HepG2 (cell line): ENCODE measurements at regions not wholly inside any gene's neighbourhood (a gene's known extent, or its start where the extent isn't known, plus 50 kb on each side); places are given as distances from the start of the nearest gene placed in this dataset.
A peak's percentile ranks its signal among the peaks of the same experiment; 100 is the strongest.
"Not testable (repeated sequence)": the region's sequence is repeated elsewhere in the genome, so short reads cannot be mapped to it uniquely, and the experiment has no call there.

Source experiments
- ATAC-seq: fragments of 200-7000 bp; cut with Tn5 transposase; 3 replicates; pipeline ENCODE4 v1.9.1; 2020; ENCODE audit warnings: mild to moderate bottlenecking, moderate library complexity
- BruUV-seq: library from RNA; stranded (reverse); fragments of 400-500 nt; replicated peaks from 2 replicates; lab custom pipeline; 2021; lab: Mats Ljungman, UMichigan
- CTCF ChIA-PET: fragments of 300-600 bp; formaldehyde crosslinking; extraction: SDS; loops from one replicate; lab custom pipeline; 2021; ENCODE audit warnings: low total read pairs, inconsistent platforms, low intra/inter-chr PET ratio; lab: Yijun Ruan, JAX
- POLR2A ChIA-PET: fragments of 350-600 bp; sonication (Branson Sonifier 250); formaldehyde crosslinking; loops from one replicate; lab custom pipeline; 2020; ENCODE audit warnings: antibody characterized with exemption, inconsistent platforms; lab: Yijun Ruan, JAX
- DNase-seq: peaks from one replicate; pipeline ENCODE4 v3.0.0-alpha.2; 2015; ENCODE audit warnings: low spot score
- FAIRE-seq: peaks from 3 replicates; lab custom pipeline; 2011; peaks lifted over from hg19 to GRCh38; lab: Jason Lieb, UNC
- H2AFZ ChIP-seq: one replicate; pipeline ENCODE4 v1.6.1; 2011; ENCODE audit warnings: low read length, inconsistent platforms
- H3K27ac ChIP-seq: fragments of 300-600 bp; 3 replicates; pipeline ENCODE4 v1.8.0; 2011; ENCODE audit warnings: mixed run types, mild to moderate bottlenecking, mixed read lengths, low read length, inconsistent platforms; ENCODE audit not compliant: insufficient read depth; ENCODE audit errors: extremely low read length
- H3K27me3 ChIP-seq, 2 experiments: fragments of 200-600 bp in 1 of 2; 2 replicates in 1 of 2; 3 replicates in 1 of 2; pipeline versions ENCODE4 v1.6.0 to v1.8.0; 2011; ENCODE audit warnings: low read length in 2 of 2, mild to moderate bottlenecking in 2 of 2, moderate library complexity in 2 of 2, inconsistent platforms in 1 of 2; ENCODE audit not compliant: insufficient read depth in 2 of 2, control insufficient read depth in 1 of 2
- H3K36me3 ChIP-seq, 2 experiments: fragments of 200-600 bp in 1 of 2; replicated peaks in 1 of 2; 2 replicates in 1 of 2; 3 replicates in 1 of 2; pipeline versions ENCODE4 v1.5.1 to v1.8.0; 2011; ENCODE audit warnings: low read length in 2 of 2, inconsistent platforms in 1 of 2; ENCODE audit not compliant: insufficient read depth in 2 of 2, control insufficient read depth in 1 of 2
- H3K4me1 ChIP-seq: 2 replicates; pipeline ENCODE4 v1.5.1; 2012; ENCODE audit warnings: low read length, inconsistent platforms; ENCODE audit not compliant: insufficient read depth
- H3K4me2 ChIP-seq: 2 replicates; pipeline ENCODE4 v1.6.0; 2011; ENCODE audit warnings: low read depth, low read length, inconsistent platforms
- H3K4me3 ChIP-seq, 3 experiments: fragments of 200-600 bp in 1 of 3; sonication (generic), shearing (Covaris generic) in 1 of 3; replicated peaks in 1 of 3; 2 replicates each; pipeline ENCODE4 v1.5.1; 2011 to 2016; ENCODE audit warnings: low read length in 3 of 3, inconsistent platforms in 2 of 3, low read depth in 2 of 3, mild to moderate bottlenecking in 2 of 3, control low read depth in 1 of 3, mixed read lengths in 1 of 3; ENCODE audit not compliant: insufficient read depth in 1 of 3
- H3K79me2 ChIP-seq: one replicate; pipeline ENCODE4 v1.6.1; 2011; ENCODE audit warnings: low read length, inconsistent platforms; ENCODE audit not compliant: insufficient read depth
- H3K9ac ChIP-seq: 2 replicates; pipeline ENCODE4 v1.6.0; 2011; ENCODE audit warnings: mild to moderate bottlenecking, low read depth, low read length, inconsistent platforms; ENCODE audit not compliant: insufficient read depth
- H3K9me3 ChIP-seq: 2 replicates; pipeline ENCODE4 v1.5.1; 2012; ENCODE audit warnings: mild to moderate bottlenecking, low read length
- H4K20me1 ChIP-seq: 2 replicates; pipeline ENCODE4 v1.6.0; 2011; ENCODE audit warnings: inconsistent platforms, mild to moderate bottlenecking, low read length, moderate library complexity; ENCODE audit not compliant: insufficient read depth
- ADNP ChIP-seq: sonication (generic); formaldehyde crosslinking; IDR thresholded peaks from 2 replicates; pipeline ENCODE4 v1.4.0; 2020; ENCODE audit warnings: missing genetic modification reagents
- CENPT ChIP-seq: sonication (generic); formaldehyde crosslinking; IDR thresholded peaks from 2 replicates; pipeline ENCODE4 v1.8.0; 2022; ENCODE audit warnings: low read depth, mild to moderate bottlenecking, moderate library complexity, missing genetic modification reagents
- CHD4 ChIP-seq: fragments of 200-600 bp; sonication (generic); IDR thresholded peaks from 2 replicates; pipeline ENCODE4 v1.7.0; 2017; ENCODE audit warnings: mild to moderate bottlenecking, low read length, borderline replicate concordance
- HIVEP1 ChIP-seq: sonication (generic); formaldehyde crosslinking; IDR thresholded peaks from 2 replicates; pipeline ENCODE4 v1.4.0; 2020; ENCODE audit warnings: mild to moderate bottlenecking, missing genetic modification reagents
- HMG20A ChIP-seq: IDR thresholded peaks from 2 replicates; pipeline ENCODE4 v1.6.1; 2016; ENCODE audit warnings: borderline replicate concordance
- KDM1A ChIP-seq: IDR thresholded peaks from 2 replicates; pipeline ENCODE4 v1.6.1; 2016; ENCODE audit warnings: missing compliant biosample characterization
- MYC ChIP-seq: sonication (generic); formaldehyde crosslinking; IDR thresholded peaks from 2 replicates; pipeline ENCODE4 v1.9.0; 2021; ENCODE audit warnings: missing genetic modification reagents, borderline replicate concordance
- NCOR1 ChIP-seq: fragments of 200-600 bp; sonication (generic); IDR thresholded peaks from 2 replicates; pipeline ENCODE4 v1.7.0; 2017; ENCODE audit warnings: antibody characterized with exemption, low read length, borderline replicate concordance
- NFYC ChIP-seq: IDR thresholded peaks from 2 replicates; pipeline ENCODE4 v1.6.1; 2016; ENCODE audit warnings: missing genetic modification reagents, missing compliant biosample characterization
- TAF1 ChIP-seq: sonication (generic); formaldehyde crosslinking; IDR thresholded peaks from 2 replicates; pipeline ENCODE4 v1.4.0; 2020; ENCODE audit warnings: missing genetic modification reagents
- XRCC5 ChIP-seq: fragments of 200-400 bp; formaldehyde crosslinking; optimal IDR thresholded peaks from 2 replicates; pipeline ENCODE3; 2017; ENCODE audit warnings: mild to moderate bottlenecking, low read length
- ZMYM3 ChIP-seq: sonication (generic); formaldehyde crosslinking; IDR thresholded peaks from 2 replicates; pipeline ENCODE4 v1.5.1; 2020; ENCODE audit warnings: mild to moderate bottlenecking, missing genetic modification reagents
- ZNF292 ChIP-seq: sonication (generic); formaldehyde crosslinking; IDR thresholded peaks from 2 replicates; pipeline ENCODE4 v1.8.1; 2022; ENCODE audit warnings: mild to moderate bottlenecking, low read depth, missing genetic modification reagents, borderline replicate concordance
- ZNF3 ChIP-seq: IDR thresholded peaks from 2 replicates; pipeline ENCODE4 v1.7.0; 2017; ENCODE audit warnings: inconsistent platforms
- ZNF335 ChIP-seq: sonication (generic); formaldehyde crosslinking; IDR thresholded peaks from 2 replicates; pipeline ENCODE4 v1.4.0; 2020; ENCODE audit warnings: missing genetic modification reagents
- ZNF629 ChIP-seq: sonication (generic); formaldehyde crosslinking; conservative IDR thresholded peaks from 2 replicates; pipeline ENCODE4 v1.5.0; 2020; ENCODE audit warnings: missing genetic modification reagents
- ZNF841 ChIP-seq: sonication (generic); formaldehyde crosslinking; IDR thresholded peaks from 2 replicates; pipeline ENCODE4 v1.8.1; 2023; ENCODE audit warnings: missing genetic modification reagents, borderline replicate concordance
- ZNF883 ChIP-seq: sonication (generic); formaldehyde crosslinking; IDR thresholded peaks from 2 replicates; pipeline ENCODE4 v1.5.1; 2020; ENCODE audit warnings: mild to moderate bottlenecking, missing genetic modification reagents; ENCODE audit errors: not compliant biosample characterization
- ZNF891 ChIP-seq: sonication (generic); formaldehyde crosslinking; IDR thresholded peaks from 2 replicates; pipeline ENCODE4 v1.5.0; 2020; ENCODE audit warnings: mild to moderate bottlenecking, missing genetic modification reagents
- WGBS: methylation state at CpG from one replicate; pipeline ENCODE4 v1.1.6; 2017; ENCODE audit warnings: low lambda C conversion rate; 5-methylcytosine and 5-hydroxymethylcytosine counted together
- in situ Hi-C: cut with HindIII; loops from 2 replicates; pipeline ENCODE4 v1.10.0; 2017; ENCODE audit warnings: low pct_unique_long_range_greater_than_20kb; ENCODE audit not compliant: extremely low pct_ligation_motif_present
- intact Hi-C: fragments of 100-400 bp; cut with micrococcal nuclease; formaldehyde crosslinking; loops from one replicate; pipeline ENCODE4 v1.10.0; 2022; ENCODE audit not compliant: unreplicated experiment

DNA sequence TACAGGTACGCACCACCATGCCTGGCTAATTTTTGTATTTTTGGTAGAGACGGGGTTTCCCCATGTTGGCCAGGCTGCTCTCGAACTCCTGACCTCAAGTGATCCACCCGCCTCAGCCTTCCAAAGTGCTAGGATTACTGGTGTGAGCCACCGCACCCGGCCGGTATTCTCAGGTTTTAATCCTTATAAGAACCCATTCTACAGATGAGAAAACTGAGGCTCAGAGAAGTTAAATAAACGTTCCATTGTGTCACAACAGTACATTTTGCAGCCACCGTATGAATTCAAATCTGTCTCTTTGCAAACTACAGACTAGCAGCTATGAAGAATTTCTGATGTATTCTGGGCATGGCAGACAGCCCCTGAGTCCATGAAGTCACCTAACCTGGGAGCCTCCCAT lies 60.9 kb upstream of the LAPTM4A start:
- intact Hi-C loops, CTCF ChIA-PET, H4K20me1 ChIP-seq, H2AFZ ChIP-seq, in situ Hi-C loops, H3K36me3 ChIP-seq, POLR2A ChIA-PET, ATAC-seq, H3K79me2 ChIP-seq, H3K9ac ChIP-seq, H3K27me3 ChIP-seq, H3K9me3 ChIP-seq, H3K4me2 ChIP-seq, BruUV-seq, H3K4me3 ChIP-seq, H3K27ac ChIP-seq, DNase-seq, FAIRE-seq: not testable (repeated sequence)
- TF ChIP-seq ADNP (CRISPR knock-in tag) (0 out of 2 replicates have a peak, but pooled peaks have one; percentile 30), ZMYM3 (peak; percentile 79; the same call in 1 of the 2 replicates), KDM1A (CRISPR knock-in tag) (0 out of 2 replicates have a peak, but pooled peaks have one; percentile 52), CHD4 (peak; percentile 94), ZNF629 (CRISPR knock-in tag) (peak; percentile 96), ZNF3 (CRISPR knock-in tag) (0 out of 2 replicates have a peak, but pooled peaks have one; percentile 21)
- 66% methylated on average over 9 of the region's 9 CpGs for WGBS
- peaks cover 96% of the 10 kb centered on the region for H3K4me1 ChIP-seq

DNA sequence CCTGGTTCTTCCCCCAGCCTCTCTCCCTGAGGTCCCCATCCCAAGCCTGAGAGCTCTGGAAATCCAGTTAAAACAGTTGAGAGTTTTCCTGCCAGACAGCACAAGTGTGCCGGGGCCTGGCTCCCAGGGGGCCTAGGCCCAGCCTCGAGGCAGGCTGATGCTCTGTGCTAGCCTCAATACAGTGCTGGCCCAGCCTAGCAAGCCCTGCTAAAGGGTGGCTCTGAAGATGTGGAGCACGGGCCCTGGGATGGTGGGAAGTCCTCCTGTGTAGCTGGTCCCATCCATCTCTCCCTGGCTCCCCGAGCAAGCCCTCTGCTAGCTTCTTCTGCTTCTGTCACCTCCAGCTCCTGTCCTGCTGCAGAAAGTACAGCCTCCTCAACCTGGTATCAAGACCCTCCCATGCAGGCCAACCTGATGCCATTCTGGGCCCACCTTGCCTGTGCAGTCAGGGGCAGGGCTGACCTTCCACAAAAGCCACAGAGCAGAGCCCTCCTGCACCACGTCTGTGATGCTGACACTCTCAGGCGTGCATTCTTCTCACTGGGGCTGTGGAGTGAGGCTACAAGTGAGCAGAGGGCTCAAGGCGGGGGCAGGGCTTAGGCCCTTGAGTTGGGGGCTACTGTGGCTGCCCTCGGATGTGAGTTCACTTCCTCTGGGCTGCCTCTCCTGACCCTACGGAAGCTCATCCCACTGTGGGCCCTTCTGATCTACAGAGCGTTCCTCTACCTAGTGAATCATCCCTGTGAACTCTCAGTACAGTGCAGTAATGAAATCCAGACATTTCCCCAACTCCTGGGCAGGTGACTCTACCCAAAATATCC lies 60.1 kb upstream of the LAPTM4A start:
- Histone ChIP-seq H3K9ac (peak overlapping the region; percentile 37; the same call in 1 of the 2 replicates), H3K27me3 (no peaks in the 10 kb centered on the region), H3K36me3 (no peaks in the 10 kb centered on the region), H3K27ac (no peak overlapping the region), H3K4me1 (peaks cover 97% of the 10 kb centered on the region), H2AFZ (peak overlapping the region; percentile 16), H3K4me3 (peak overlapping the region; percentile 12 to 64 (median 36); a peak in 4 of 6 replicates), H4K20me1 (no peaks in the 10 kb centered on the region), H3K79me2 (no peaks in the 10 kb centered on the region), H3K9me3 (peaks cover 6% of the 10 kb centered on the region; the same call in 1 of the 2 replicates), H3K4me2 (peak overlapping the region; percentile 85)
- ChIA-PET POLR2A (interaction anchor here (0.8 kb wide), 1 partner anchor 113 kb away, joined by 3 read pairs; the partner anchor contains the start of gene SDC1), CTCF (no interaction called here)
- whole genome bisulfite sequencing = 9% methylated on average over 9 of the region's 10 CpGs
- BruUV-seq = no TSS peak
- DNase-seq (peak; percentile 37), ATAC-seq (peak; percentile 36), FAIRE-seq (no peak)
- in situ Hi-C loops (no loop called here), intact Hi-C loops (no loop called here)
- TF ChIP-seq XRCC5 (peak; percentile 15), HMG20A (CRISPR knock-in tag) (no peak), ZNF292 (no peak), CENPT (CRISPR knock-in tag) (peak; percentile 17; the same call in 1 of the 2 replicates), ZNF883 (CRISPR knock-in tag) (peak; percentile 81), ZNF841 (CRISPR knock-in tag) (no peak), MYC (CRISPR knock-in tag) (no peak), TAF1 (CRISPR knock-in tag) (0 out of 2 replicates have a peak, but pooled peaks have one; percentile 21), ZNF891 (CRISPR knock-in tag) (peak; percentile 60; the same call in 1 of the 2 replicates), NCOR1 (no peak), ZNF335 (CRISPR knock-in tag) (0 out of 2 replicates have a peak, but pooled peaks have one; percentile 37), HIVEP1 (CRISPR knock-in tag) (no peak), NFYC (CRISPR knock-in tag) (no peak)
